ENCODE measurements at regions not wholly inside any gene's neighbourhood (a gene's known extent, or its start where the extent isn't known, plus 50 kb on each side); places are given as distances from the start of the nearest gene placed in this dataset.

- no peak for DNase-seq
These were observed 152.6 kb downstream of the FAM43A start for GRCh38 chr3:194838236-194838635.

- DNase-seq = no peak
These were observed 155.2 kb downstream of the FAM43A start for GRCh38 chr3:194840661-194841514.

GRCh38 chr3:194841515-194841841 lies 155.8 kb downstream of the FAM43A start:
- DNase-seq = no peak

- no peak for DNase-seq
These were observed 157.9 kb downstream of the FAM43A start for GRCh38 chr3:194843556-194843955.

GRCh38 chr3:194844046-194844445 lies 158.4 kb downstream of the FAM43A start:
- DNase-seq = no peak

GRCh38 chr3:194849166-194849875 lies 163.6 kb downstream of the FAM43A start:
- no peak for DNase-seq

- DNase-seq = no peak
These were observed 165.6 kb downstream of the FAM43A start for GRCh38 chr3:194851254-194851653.

- DNase-seq = no peak
These were observed 166.3 kb downstream of the FAM43A start for GRCh38 chr3:194851941-194852340.

GRCh38 chr3:194852345-194852744 lies 166.7 kb downstream of the FAM43A start:
- no peak for DNase-seq

- DNase-seq = no peak
These were observed 167.3 kb downstream of the FAM43A start for GRCh38 chr3:194852831-194853508.

- DNase-seq = no peak
These were observed 168.5 kb downstream of the FAM43A start for GRCh38 chr3:194854206-194854605.

GRCh38 chr3:194854659-194855390 lies 169.1 kb downstream of the FAM43A start:
- DNase-seq = no peak

GRCh38 chr3:194856296-194856695 lies 170.6 kb downstream of the FAM43A start:
- DNase-seq = no peak

GRCh38 chr3:194857469-194858113 lies 171.9 kb downstream of the FAM43A start:
- DNase-seq = no peak

- DNase-seq = no peak
These were observed 172.7 kb downstream of the FAM43A start for GRCh38 chr3:194858382-194858781.

- DNase-seq = no peak
These were observed 175.0 kb downstream of the FAM43A start for GRCh38 chr3:194860725-194861124.

- DNase-seq = no peak
These were observed 175.7 kb downstream of the FAM43A start for GRCh38 chr3:194861375-194861774.

- no peak for DNase-seq
These were observed 179.4 kb downstream of the FAM43A start for GRCh38 chr3:194865061-194865460.

- DNase-seq = no peak
These were observed 179.9 kb downstream of the FAM43A start for GRCh38 chr3:194865615-194866014.

- DNase-seq = no peak
These were observed 180.6 kb downstream of the FAM43A start for GRCh38 chr3:194866236-194866635.

- no peak for DNase-seq
These were observed 181.7 kb downstream of the FAM43A start for GRCh38 chr3:194867270-194867983.

GRCh38 chr3:194868831-194869230 lies 183.1 kb downstream of the FAM43A start:
- no peak for DNase-seq
